Testis (tissue), 2 donors: ENCODE measurements at regions not wholly inside any gene's neighbourhood (a gene's known extent, or its start where the extent isn't known, plus 50 kb on each side); places are given as distances from the start of the nearest gene placed in this dataset.

Experiments
- POLR2A ChIP-seq: fragments of 450-650 bp; IDR thresholded peaks from one replicate; pipeline ENCODE4 v1.6.1; 2017; ENCODE audit warnings: antibody characterized with exemption, mild to moderate bottlenecking, moderate library complexity
- TF ChIP-seq, protein P1 (sequence below), 3 experiments: fragments of 450-650 bp in 2 of 3; fragments of 200-600 bp in 1 of 3; sonication (generic) in 1 of 3; IDR thresholded peaks; one replicate each; pipeline ENCODE4 v1.5.1; 2016 to 2019; ENCODE audit warnings: antibody characterized with exemption in 3 of 3, mild to moderate bottlenecking in 2 of 3, moderate library complexity in 1 of 3

GRCh38 chr6:68237205-68237604 lies 397.9 kb upstream of the ADGRB3 start:
- no peak for TF ChIP-seq POLR2A
- TF ChIP-seq, protein P1, sequence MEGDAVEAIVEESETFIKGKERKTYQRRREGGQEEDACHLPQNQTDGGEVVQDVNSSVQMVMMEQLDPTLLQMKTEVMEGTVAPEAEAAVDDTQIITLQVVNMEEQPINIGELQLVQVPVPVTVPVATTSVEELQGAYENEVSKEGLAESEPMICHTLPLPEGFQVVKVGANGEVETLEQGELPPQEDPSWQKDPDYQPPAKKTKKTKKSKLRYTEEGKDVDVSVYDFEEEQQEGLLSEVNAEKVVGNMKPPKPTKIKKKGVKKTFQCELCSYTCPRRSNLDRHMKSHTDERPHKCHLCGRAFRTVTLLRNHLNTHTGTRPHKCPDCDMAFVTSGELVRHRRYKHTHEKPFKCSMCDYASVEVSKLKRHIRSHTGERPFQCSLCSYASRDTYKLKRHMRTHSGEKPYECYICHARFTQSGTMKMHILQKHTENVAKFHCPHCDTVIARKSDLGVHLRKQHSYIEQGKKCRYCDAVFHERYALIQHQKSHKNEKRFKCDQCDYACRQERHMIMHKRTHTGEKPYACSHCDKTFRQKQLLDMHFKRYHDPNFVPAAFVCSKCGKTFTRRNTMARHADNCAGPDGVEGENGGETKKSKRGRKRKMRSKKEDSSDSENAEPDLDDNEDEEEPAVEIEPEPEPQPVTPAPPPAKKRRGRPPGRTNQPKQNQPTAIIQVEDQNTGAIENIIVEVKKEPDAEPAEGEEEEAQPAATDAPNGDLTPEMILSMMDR (IDR thresholded peaks at IDR 0.05): no peak
